Upper lobe of left lung (tissue), 6 donors: ENCODE measurements at regions not wholly inside any gene's neighbourhood (a gene's known extent, or its start where the extent isn't known, plus 50 kb on each side); places are given as distances from the start of the nearest gene placed in this dataset.

ENCODE experiments used
- ATAC-seq, 2 donors: fragments of 200-7000 bp; cut with Tn5 transposase; one replicate each; pipeline ENCODE4 v1.9.1; 2022; ENCODE audit warnings: mild to moderate bottlenecking in 2 of 2, moderate library complexity in 2 of 2; ENCODE audit not compliant: low FRiP score in 2 of 2
- DNase-seq, 2 donors: peaks; one replicate each; pipeline ENCODE4 v3.0.0-alpha.2; 2019 to 2020
- H3K27ac ChIP-seq, 4 donors: fragments of 200-600 bp; sonication (generic); one replicate each; pipeline ENCODE4 v1.5.1; 2016 to 2019
- H3K27me3 ChIP-seq, 4 donors: fragments of 200-600 bp; sonication (generic); one replicate each; pipeline ENCODE4 v1.5.1; 2017 to 2019
- H3K36me3 ChIP-seq, 4 donors: fragments of 200-600 bp; sonication (generic); one replicate each; pipeline ENCODE4 v1.5.1; 2016 to 2019
- H3K4me1 ChIP-seq, 4 donors: fragments of 200-600 bp; sonication (generic); one replicate each; pipeline ENCODE4 v1.5.1; 2018 to 2019
- H3K4me3 ChIP-seq, 4 donors: fragments of 200-600 bp; sonication (generic); one replicate each; pipeline ENCODE4 v1.5.1; 2017 to 2019; ENCODE audit warnings: mild to moderate bottlenecking in 2 of 4, moderate library complexity in 1 of 4
- H3K9me3 ChIP-seq, 4 donors: fragments of 200-600 bp; sonication (generic); one replicate each; pipeline ENCODE4 v1.5.1; 2018 to 2019
- CTCF ChIP-seq, 6 experiments: fragments of 450-650 bp in 4 of 6; fragments of 200-600 bp in 2 of 6; sonication (generic) in 2 of 6; IDR thresholded peaks; one replicate each; pipeline ENCODE4 v1.5.1; 2016 to 2019; ENCODE audit warnings: antibody characterized with exemption in 6 of 6
- EP300 ChIP-seq, 4 donors: sonication (generic); formaldehyde crosslinking; IDR thresholded peaks; one replicate each; pipeline ENCODE4 v1.5.1; 2017; ENCODE audit warnings: antibody characterized with exemption in 4 of 4, control low read depth in 2 of 4
- POLR2A ChIP-seq, 4 donors: fragments of 450-650 bp; IDR thresholded peaks; one replicate each; pipeline ENCODE4 v1.5.1; 2016 to 2017; ENCODE audit warnings: antibody characterized with exemption in 4 of 4, mild to moderate bottlenecking in 2 of 4
- POLR2AphosphoS5 ChIP-seq, 2 donors: sonication (generic); formaldehyde crosslinking; IDR thresholded peaks; one replicate each; pipeline ENCODE4 v1.5.1; 2017; ENCODE audit warnings: antibody characterized with exemption in 2 of 2
- WGBS, 2 donors: methylation state at CpG; one replicate each; pipeline ENCODE4 v1.1.5; 2017 to 2018; 5-methylcytosine and 5-hydroxymethylcytosine counted together
- donor health status: DM: no; HTN: no; CAD: no; lungs with moderate emphysema.
- donor health status: DM: no; HTN: yes; CAD: no; lungs with severe emphysema.

GRCh38 chr11:24064309-24064903 is 432.4 kb upstream of the LUZP2 start:
- ATAC-seq (no peak), DNase-seq (no peak)
- Histone ChIP-seq H3K9me3 (no peaks in the 10 kb centered on the region), H3K4me1 (no peaks in the 10 kb centered on the region), H3K27me3 (no peaks in the 10 kb centered on the region), H3K27ac (no peak overlapping the region), H3K4me3 (no peak overlapping the region), H3K36me3 (no peaks in the 10 kb centered on the region)
- no peak for TF ChIP-seq CTCF (IDR thresholded peaks at IDR 0.05)
- no peak for TF ChIP-seq EP300 (IDR thresholded peaks at IDR 0.05)
- TF ChIP-seq POLR2AphosphoS5 (IDR thresholded peaks at IDR 0.05), result no peak
- no peak for TF ChIP-seq POLR2A (IDR thresholded peaks at IDR 0.05)
- WGBS, 2 donors, result 79 to 84% methylated on average over 6 of the region's 6 CpGs

GRCh38 chr11:24068197-24068596 is 428.7 kb upstream of the LUZP2 start:
- H3K27ac ChIP-seq, result no peak overlapping the region
- no peaks in the 10 kb centered on the region for H3K4me1 ChIP-seq
- TF ChIP-seq POLR2AphosphoS5 (IDR thresholded peaks at IDR 0.05), result no peak
- no peak for TF ChIP-seq POLR2A (IDR thresholded peaks at IDR 0.05)
- TF ChIP-seq EP300 (IDR thresholded peaks at IDR 0.05), result no peak
- no peak for TF ChIP-seq CTCF (IDR thresholded peaks at IDR 0.05)
- H3K36me3 ChIP-seq, result no peaks in the 10 kb centered on the region
- no peaks in the 10 kb centered on the region for H3K27me3 ChIP-seq
- no peak for DNase-seq
- ATAC-seq, result no peak
- H3K4me3 ChIP-seq, result no peak overlapping the region
- WGBS, 2 donors, result 60 to 73% methylated on average over 2 of the region's 2 CpGs
- no peaks in the 10 kb centered on the region for H3K9me3 ChIP-seq

DNA sequence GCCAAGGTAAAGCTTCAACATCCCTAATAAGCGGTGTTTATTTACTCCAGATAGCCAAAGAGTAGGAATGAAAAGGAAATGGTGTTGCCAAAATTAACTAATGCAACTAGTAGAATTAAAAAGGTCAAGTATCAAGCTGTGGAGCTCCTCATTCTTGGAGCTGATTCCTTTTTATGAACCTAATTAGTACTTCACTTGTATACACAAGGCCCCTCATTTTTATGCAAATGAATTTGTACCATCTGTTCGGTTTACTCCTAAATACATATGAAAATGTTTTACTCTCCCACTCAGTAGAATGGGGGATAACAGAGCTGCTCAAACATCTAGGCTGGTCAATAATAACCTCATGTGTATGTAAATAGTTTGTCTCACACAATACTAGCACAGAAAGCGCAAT is 426.4 kb upstream of the LUZP2 start:
- ATAC-seq (no peak), DNase-seq (no peak)
- no peak overlapping the region for H3K4me3 ChIP-seq
- H3K27ac ChIP-seq, result no peak overlapping the region
- H3K9me3 ChIP-seq, result no peaks in the 10 kb centered on the region
- H3K36me3 ChIP-seq, result no peaks in the 10 kb centered on the region
- WGBS, 2 donors, result 78 to 87% methylated on average over 3 of the region's 3 CpGs
- H3K4me1 ChIP-seq, result no peaks in the 10 kb centered on the region
- no peak for TF ChIP-seq CTCF (IDR thresholded peaks at IDR 0.05)
- TF ChIP-seq POLR2A (IDR thresholded peaks at IDR 0.05), result no peak
- TF ChIP-seq POLR2AphosphoS5 (IDR thresholded peaks at IDR 0.05), result no peak
- no peak for TF ChIP-seq EP300 (IDR thresholded peaks at IDR 0.05)
- no peaks in the 10 kb centered on the region for H3K27me3 ChIP-seq

DNA sequence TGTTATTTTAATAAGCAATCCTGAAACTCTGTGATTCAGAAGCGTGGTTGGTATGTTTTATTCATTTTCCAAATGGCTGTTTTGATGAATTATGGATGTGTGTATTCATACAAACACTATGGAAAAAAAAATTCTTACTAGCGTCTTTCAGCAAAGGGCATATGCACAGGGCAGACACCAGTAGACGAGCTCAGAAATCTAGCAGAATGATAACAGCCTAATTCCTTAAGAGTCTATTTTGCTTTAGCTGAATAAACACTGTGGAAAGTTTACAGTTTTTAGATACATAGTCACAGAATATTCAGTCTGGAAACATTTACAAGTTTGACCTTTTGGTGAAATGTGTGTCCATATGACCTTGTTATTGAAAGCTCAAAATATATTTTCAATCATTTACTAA is 418.8 kb upstream of the LUZP2 start:
- no peak overlapping the region for H3K27ac ChIP-seq
- no peak for TF ChIP-seq EP300 (IDR thresholded peaks at IDR 0.05)
- no peak for TF ChIP-seq POLR2A (IDR thresholded peaks at IDR 0.05)
- no peak for TF ChIP-seq POLR2AphosphoS5 (IDR thresholded peaks at IDR 0.05)
- no peak for TF ChIP-seq CTCF (IDR thresholded peaks at IDR 0.05)
- DNase-seq, result no peak
- ATAC-seq, result no peak
- WGBS, 2 donors, result 66 to 80% methylated on average over 3 of the region's 3 CpGs
- H3K4me1 ChIP-seq, result no peaks in the 10 kb centered on the region
- no peaks in the 10 kb centered on the region for H3K9me3 ChIP-seq
- no peak overlapping the region for H3K4me3 ChIP-seq
- no peaks in the 10 kb centered on the region for H3K27me3 ChIP-seq
- H3K36me3 ChIP-seq, result no peaks in the 10 kb centered on the region

DNA sequence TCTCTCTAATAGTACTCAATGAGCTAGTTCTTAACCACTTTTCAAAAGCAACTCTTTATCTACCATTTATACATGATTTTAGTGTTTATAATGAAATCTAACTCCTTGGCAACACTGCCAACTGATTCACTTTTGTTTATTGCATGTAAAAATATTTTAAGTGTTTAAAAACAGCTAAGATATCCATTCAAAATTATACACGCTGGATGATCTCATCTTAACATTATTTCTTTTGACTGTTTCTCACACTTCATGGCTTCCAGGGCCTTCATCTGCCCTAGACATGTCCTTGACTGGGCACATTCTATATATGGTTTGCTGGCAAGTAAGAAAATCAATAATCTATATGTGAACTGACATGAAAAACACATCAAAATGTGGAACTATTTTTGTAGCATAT is 414.6 kb upstream of the LUZP2 start:
- TF ChIP-seq CTCF (IDR thresholded peaks at IDR 0.05) (no peak), POLR2AphosphoS5 (IDR thresholded peaks at IDR 0.05) (no peak), EP300 (IDR thresholded peaks at IDR 0.05) (no peak)
- no peak for ATAC-seq

More for the DNA sequence above, 414.6 kb upstream of the LUZP2 start:
- Histone ChIP-seq H3K27me3 (no peaks in the 10 kb centered on the region), H3K27ac (no peak overlapping the region), H3K4me3 (no peak overlapping the region), H3K36me3 (no peaks in the 10 kb centered on the region), H3K4me1 (no peaks in the 10 kb centered on the region), H3K9me3 (no peaks in the 10 kb centered on the region)
- no peak for DNase-seq
- 59 to 60% methylated on average over 1 of the region's 1 CpG for WGBS, 2 donors
